ENCODE measurements at regions not wholly inside any gene's neighbourhood (a gene's known extent, or its start where the extent isn't known, plus 50 kb on each side); places are given as distances from the start of the nearest gene placed in this dataset.

DNA sequence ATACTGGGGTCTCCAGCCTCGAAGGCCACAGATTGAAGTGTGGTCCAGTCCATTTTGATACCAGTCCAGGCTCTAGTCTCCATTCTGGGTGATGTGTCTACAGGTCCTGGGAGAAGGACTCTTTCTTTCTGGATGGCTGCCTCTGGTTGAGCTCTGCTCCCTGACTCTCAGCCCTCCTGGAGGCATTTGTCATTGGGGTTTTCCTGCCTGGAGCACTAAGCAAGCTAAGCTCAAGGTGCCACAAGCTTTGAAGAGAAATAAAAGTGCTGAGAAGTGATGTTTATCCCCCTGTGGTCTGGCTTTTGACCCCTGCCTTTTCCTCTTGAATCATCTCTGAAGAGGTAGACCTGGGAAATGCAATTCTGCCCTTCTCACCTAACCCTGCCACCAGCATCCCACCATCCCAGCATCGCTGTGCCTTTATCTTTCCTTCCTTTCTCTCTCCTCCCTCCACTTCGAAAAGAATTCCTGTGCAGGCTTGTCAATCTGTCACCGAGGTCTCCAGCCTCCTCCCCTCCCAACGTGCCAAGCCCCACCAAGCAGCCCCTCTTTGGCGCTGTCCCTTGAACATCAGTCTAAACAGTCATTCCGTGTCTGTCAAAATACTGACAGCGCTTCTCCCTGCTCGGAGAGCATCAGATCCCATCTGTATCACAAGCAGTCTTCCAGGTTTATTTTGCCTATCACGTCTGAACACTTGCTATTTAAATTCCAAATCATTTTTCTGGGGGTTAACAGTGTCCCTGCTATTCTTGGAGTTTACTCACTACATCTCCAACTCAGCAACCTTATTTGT lies 334.6 kb upstream of the SLC14A2 start:
- TF ChIP-seq EZH2phosphoT487 (IDR thresholded peaks at IDR 0.05; ENCODE audit: unreplicated experiment) (no peak), EZH2 (IDR thresholded peaks at IDR 0.05; ENCODE audit: low read depth, unreplicated experiment) (no peak), JUNB (IDR thresholded peaks at IDR 0.05; ENCODE audit: unreplicated experiment) (no peak), ZNF331 (CRISPR knock-in tag; IDR thresholded peaks at IDR 0.05; ENCODE audit: low read depth) (no peak), NANOG (IDR thresholded peaks at IDR 0.05; ENCODE audit: borderline replicate concordance) (no peak), ZNF114 (CRISPR knock-in tag; IDR thresholded peaks at IDR 0.05) (no peak), STAT1 (IDR thresholded peaks at IDR 0.05; ENCODE audit: unreplicated experiment) (no peak), POLR2AphosphoS5 (IDR thresholded peaks at IDR 0.05; ENCODE audit: low read depth) (no peak)
- TF ChIP-seq, protein P1, sequence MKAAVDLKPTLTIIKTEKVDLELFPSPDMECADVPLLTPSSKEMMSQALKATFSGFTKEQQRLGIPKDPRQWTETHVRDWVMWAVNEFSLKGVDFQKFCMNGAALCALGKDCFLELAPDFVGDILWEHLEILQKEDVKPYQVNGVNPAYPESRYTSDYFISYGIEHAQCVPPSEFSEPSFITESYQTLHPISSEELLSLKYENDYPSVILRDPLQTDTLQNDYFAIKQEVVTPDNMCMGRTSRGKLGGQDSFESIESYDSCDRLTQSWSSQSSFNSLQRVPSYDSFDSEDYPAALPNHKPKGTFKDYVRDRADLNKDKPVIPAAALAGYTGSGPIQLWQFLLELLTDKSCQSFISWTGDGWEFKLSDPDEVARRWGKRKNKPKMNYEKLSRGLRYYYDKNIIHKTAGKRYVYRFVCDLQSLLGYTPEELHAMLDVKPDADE (IDR thresholded peaks at IDR 0.05): no peak
- TF ChIP-seq, protein P2, sequence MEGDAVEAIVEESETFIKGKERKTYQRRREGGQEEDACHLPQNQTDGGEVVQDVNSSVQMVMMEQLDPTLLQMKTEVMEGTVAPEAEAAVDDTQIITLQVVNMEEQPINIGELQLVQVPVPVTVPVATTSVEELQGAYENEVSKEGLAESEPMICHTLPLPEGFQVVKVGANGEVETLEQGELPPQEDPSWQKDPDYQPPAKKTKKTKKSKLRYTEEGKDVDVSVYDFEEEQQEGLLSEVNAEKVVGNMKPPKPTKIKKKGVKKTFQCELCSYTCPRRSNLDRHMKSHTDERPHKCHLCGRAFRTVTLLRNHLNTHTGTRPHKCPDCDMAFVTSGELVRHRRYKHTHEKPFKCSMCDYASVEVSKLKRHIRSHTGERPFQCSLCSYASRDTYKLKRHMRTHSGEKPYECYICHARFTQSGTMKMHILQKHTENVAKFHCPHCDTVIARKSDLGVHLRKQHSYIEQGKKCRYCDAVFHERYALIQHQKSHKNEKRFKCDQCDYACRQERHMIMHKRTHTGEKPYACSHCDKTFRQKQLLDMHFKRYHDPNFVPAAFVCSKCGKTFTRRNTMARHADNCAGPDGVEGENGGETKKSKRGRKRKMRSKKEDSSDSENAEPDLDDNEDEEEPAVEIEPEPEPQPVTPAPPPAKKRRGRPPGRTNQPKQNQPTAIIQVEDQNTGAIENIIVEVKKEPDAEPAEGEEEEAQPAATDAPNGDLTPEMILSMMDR (conservative IDR thresholded peaks at IDR 0.05; ENCODE audit: low read depth in 2 of 2): no peak
- TF ChIP-seq, protein P3, sequence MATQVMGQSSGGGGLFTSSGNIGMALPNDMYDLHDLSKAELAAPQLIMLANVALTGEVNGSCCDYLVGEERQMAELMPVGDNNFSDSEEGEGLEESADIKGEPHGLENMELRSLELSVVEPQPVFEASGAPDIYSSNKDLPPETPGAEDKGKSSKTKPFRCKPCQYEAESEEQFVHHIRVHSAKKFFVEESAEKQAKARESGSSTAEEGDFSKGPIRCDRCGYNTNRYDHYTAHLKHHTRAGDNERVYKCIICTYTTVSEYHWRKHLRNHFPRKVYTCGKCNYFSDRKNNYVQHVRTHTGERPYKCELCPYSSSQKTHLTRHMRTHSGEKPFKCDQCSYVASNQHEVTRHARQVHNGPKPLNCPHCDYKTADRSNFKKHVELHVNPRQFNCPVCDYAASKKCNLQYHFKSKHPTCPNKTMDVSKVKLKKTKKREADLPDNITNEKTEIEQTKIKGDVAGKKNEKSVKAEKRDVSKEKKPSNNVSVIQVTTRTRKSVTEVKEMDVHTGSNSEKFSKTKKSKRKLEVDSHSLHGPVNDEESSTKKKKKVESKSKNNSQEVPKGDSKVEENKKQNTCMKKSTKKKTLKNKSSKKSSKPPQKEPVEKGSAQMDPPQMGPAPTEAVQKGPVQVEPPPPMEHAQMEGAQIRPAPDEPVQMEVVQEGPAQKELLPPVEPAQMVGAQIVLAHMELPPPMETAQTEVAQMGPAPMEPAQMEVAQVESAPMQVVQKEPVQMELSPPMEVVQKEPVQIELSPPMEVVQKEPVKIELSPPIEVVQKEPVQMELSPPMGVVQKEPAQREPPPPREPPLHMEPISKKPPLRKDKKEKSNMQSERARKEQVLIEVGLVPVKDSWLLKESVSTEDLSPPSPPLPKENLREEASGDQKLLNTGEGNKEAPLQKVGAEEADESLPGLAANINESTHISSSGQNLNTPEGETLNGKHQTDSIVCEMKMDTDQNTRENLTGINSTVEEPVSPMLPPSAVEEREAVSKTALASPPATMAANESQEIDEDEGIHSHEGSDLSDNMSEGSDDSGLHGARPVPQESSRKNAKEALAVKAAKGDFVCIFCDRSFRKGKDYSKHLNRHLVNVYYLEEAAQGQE (IDR thresholded peaks at IDR 0.05; ENCODE audit: unreplicated experiment): no peak
- ATAC-seq (no peak), DNase-seq (ENCODE audit: low spot score) (no peak)
- Histone ChIP-seq H3K4me3 (no peak overlapping the region), H3K27ac (ENCODE audit: low read depth) (no peak overlapping the region), H3K27me3 (ENCODE audit: insufficient read depth) (no peaks in the 10 kb centered on the region), H3K4me1 (ENCODE audit: insufficient read depth) (no peaks in the 10 kb centered on the region), H3K79me2 (replicated peaks; ENCODE audit: insufficient read depth) (no peaks in the 10 kb centered on the region), H3F3A (replicated peaks; ENCODE audit: low read depth) (no peaks in the 10 kb centered on the region), H2AFZ (no peak overlapping the region), H3K36me3 (ENCODE audit: insufficient read depth) (no peaks in the 10 kb centered on the region), H4K20me1 (replicated peaks; ENCODE audit: insufficient read depth) (no peaks in the 10 kb centered on the region), H3K4me2 (no peak overlapping the region), H3K9me2 (ENCODE audit: insufficient read depth) (no peaks in the 10 kb centered on the region)
- H3K9me3 Mint-ChIP-seq: no peaks in the 10 kb centered on the region
- H3K27me3 Mint-ChIP-seq (ENCODE audit: insufficient read depth, low read depth, poor library complexity): no peaks in the 10 kb centered on the region
- H3K4me3 Mint-ChIP-seq: no peak overlapping the region
- H3K27ac Mint-ChIP-seq: no peak overlapping the region
- H3K36me3 Mint-ChIP-seq (ENCODE audit: low read depth): no peaks in the 10 kb centered on the region
- no peaks in the 10 kb centered on the region for H3K4me1 Mint-ChIP-seq
